CD14-positive monocyte (primary cell): ENCODE measurements at regions not wholly inside any gene's neighbourhood (a gene's known extent, or its start where the extent isn't known, plus 50 kb on each side); places are given as distances from the start of the nearest gene placed in this dataset.

Experiments
- DNase-seq, 3 donors: peaks; one replicate each; pipeline ENCODE4 v3.0.0-alpha.2; 2011 to 2022
- H2AFZ ChIP-seq: 2 replicates; pipeline ENCODE4 v1.6.0; 2012; ENCODE audit warnings: mild to moderate bottlenecking, low read depth, low read length, inconsistent platforms; ENCODE audit not compliant: insufficient read depth, poor library complexity, severe bottlenecking
- H3K27ac ChIP-seq, 2 donors: 1 replicate in 1 of 2; 2 replicates in 1 of 2; pipeline ENCODE4 v1.5.1; 2012 to 2013; ENCODE audit warnings: low read length in 2 of 2, control low read depth in 1 of 2, inconsistent platforms in 1 of 2, low read depth in 1 of 2, mild to moderate bottlenecking in 1 of 2
- H3K27me3 ChIP-seq, 2 donors: one replicate each; pipeline versions ENCODE4 v1.6.0 to v1.6.1; 2011 to 2013; ENCODE audit warnings: low read length in 2 of 2; ENCODE audit not compliant: control insufficient read depth in 2 of 2, insufficient read depth in 2 of 2
- H3K36me3 ChIP-seq, 2 donors: replicated peaks in 1 of 2; 1 replicate in 1 of 2; 2 replicates in 1 of 2; pipeline versions ENCODE4 v1.5.1 to v1.6.1; 2012 to 2013; ENCODE audit warnings: low read length in 2 of 2, control low read depth in 1 of 2, inconsistent platforms in 1 of 2, mild to moderate bottlenecking in 1 of 2; ENCODE audit not compliant: insufficient read depth in 2 of 2, control insufficient read depth in 1 of 2
- H3K4me1 ChIP-seq, 2 donors: 1 replicate in 1 of 2; 2 replicates in 1 of 2; pipeline versions ENCODE4 v1.5.1 to v1.6.1; 2012 to 2013; ENCODE audit warnings: low read length in 2 of 2, control low read depth in 1 of 2, inconsistent platforms in 1 of 2, mild to moderate bottlenecking in 1 of 2, moderate library complexity in 1 of 2; ENCODE audit not compliant: insufficient read depth in 2 of 2, control insufficient read depth in 1 of 2
- H3K4me2 ChIP-seq: replicated peaks from 2 replicates; pipeline ENCODE3; 2012; ENCODE audit warnings: low read length, moderate library complexity, mild to moderate bottlenecking; ENCODE audit not compliant: poor library complexity, severe bottlenecking; ENCODE audit errors: extremely low read depth
- H3K4me3 ChIP-seq, 3 experiments: fragments of 200-600 bp in 1 of 3; sonication (generic) in 1 of 3; replicated peaks in 1 of 3; 1 replicate in 2 of 3; 2 replicates in 1 of 3; pipeline ENCODE4 v1.5.1; 2011 to 2013; ENCODE audit warnings: low read length in 3 of 3, mild to moderate bottlenecking in 3 of 3, control low read depth in 2 of 3, low read depth in 2 of 3, inconsistent platforms in 1 of 3, moderate library complexity in 1 of 3
- H3K79me2 ChIP-seq: 2 replicates; pipeline ENCODE4 v1.6.0; 2012; ENCODE audit warnings: mild to moderate bottlenecking, control low read depth, inconsistent platforms, low read length, moderate library complexity; ENCODE audit not compliant: insufficient read depth
- H3K9ac ChIP-seq: 2 replicates; pipeline ENCODE4 v1.6.0; 2017; ENCODE audit warnings: low read length, mild to moderate bottlenecking; ENCODE audit not compliant: insufficient read depth, poor library complexity, severe bottlenecking
- H3K9me3 ChIP-seq, 2 donors: replicated peaks in 1 of 2; 1 replicate in 1 of 2; 2 replicates in 1 of 2; pipeline versions ENCODE4 v1.5.1 to v1.6.1; 2012 to 2013; ENCODE audit warnings: low read length in 2 of 2, control low read depth in 1 of 2; ENCODE audit not compliant: control insufficient read depth in 1 of 2, insufficient read depth in 1 of 2
- H4K20me1 ChIP-seq: 2 replicates; pipeline ENCODE4 v1.6.0; 2012; ENCODE audit warnings: mild to moderate bottlenecking, low read length, control low read depth, moderate library complexity; ENCODE audit not compliant: insufficient read depth
- H3K27ac Mint-ChIP-seq, 7 donors: one replicate each; pipeline ENCODE4 v1.8.0; 2020; ENCODE audit warnings: mild to moderate bottlenecking in 7 of 7, mixed read lengths in 7 of 7, moderate library complexity in 6 of 7, inconsistent platforms in 2 of 7
- H3K27me3 Mint-ChIP-seq, 3 donors: one replicate each; pipeline ENCODE4 v1.8.0; 2021 to 2022; ENCODE audit warnings: low read depth in 3 of 3, mild to moderate bottlenecking in 3 of 3, mixed read lengths in 3 of 3, moderate library complexity in 3 of 3, inconsistent platforms in 1 of 3
- H3K36me3 Mint-ChIP-seq, 2 donors: one replicate each; pipeline ENCODE4 v1.8.0; 2020; ENCODE audit warnings: mixed read lengths in 2 of 2, inconsistent platforms in 1 of 2, mild to moderate bottlenecking in 1 of 2
- H3K4me1 Mint-ChIP-seq: one replicate; pipeline ENCODE4 v1.8.0; 2020; ENCODE audit warnings: mild to moderate bottlenecking, mixed read lengths
- H3K4me3 Mint-ChIP-seq, 2 donors: one replicate each; pipeline ENCODE4 v1.8.0; 2020; ENCODE audit warnings: mild to moderate bottlenecking in 2 of 2, mixed read lengths in 2 of 2, moderate library complexity in 1 of 2
- H3K9me3 Mint-ChIP-seq, 7 donors: one replicate each; pipeline ENCODE4 v1.8.0; 2020 to 2022; ENCODE audit warnings: mixed read lengths in 7 of 7, mild to moderate bottlenecking in 6 of 7, moderate library complexity in 6 of 7, inconsistent platforms in 2 of 7
- CTCF ChIP-seq: fragments of 200-600 bp; IDR thresholded peaks from one replicate; pipeline ENCODE4 v1.8.0; 2022; ENCODE audit warnings: antibody characterized with exemption, mild to moderate bottlenecking
- WGBS: methylation state at CpG from one replicate; pipeline ENCODE4 v1.1.5; 2013; ENCODE audit warnings: missing lambda C conversion rate; ENCODE audit not compliant: insufficient coverage; 5-methylcytosine and 5-hydroxymethylcytosine counted together
- intact Hi-C, 2 donors: fragments of 100-400 bp; cut with micrococcal nuclease; formaldehyde crosslinking; loops; one replicate each; pipeline versions ENCODE4 v1.15.0 to v1.15.1; 2023

GRCh38 chr6:149212892-149213801 is 104.4 kb upstream of the TAB2 start:
- H3K4me3 Mint-ChIP-seq, result no peak overlapping the region
- Histone ChIP-seq H3K27ac (peak overlapping the region; percentile 12 to 18), H3K79me2 (no peaks in the 10 kb centered on the region), H3K36me3 (no peaks in the 10 kb centered on the region), H3K9ac (peak overlapping the region; percentile 6), H3K4me2 (peak overlapping the region; percentile 47), H3K4me3 (peak overlapping the region in 1 of 3 experiments; percentile 42), H4K20me1 (no peaks in the 10 kb centered on the region), H3K27me3 (no peaks in the 10 kb centered on the region), H2AFZ (peak overlapping the region; percentile 55), H3K4me1 (peaks cover 38 to 46% of the 10 kb centered on the region in 2 donors), H3K9me3 (no peaks in the 10 kb centered on the region)
- peaks cover 2 to 3% of the 10 kb centered on the region in 2 donors for H3K36me3 Mint-ChIP-seq
- intact Hi-C loops, result no loop called here
- peak; percentile 11 to 48 (median 23) for DNase-seq
- H3K9me3 Mint-ChIP-seq, result no peaks in the 10 kb centered on the region
- H3K27ac Mint-ChIP-seq, result no peak overlapping the region
- WGBS, result 9% methylated on average over 7 of the region's 9 CpGs
- TF ChIP-seq CTCF, result no peak
- peaks cover 0 to 1% (median 0%) of the 10 kb centered on the region in 3 donors for H3K27me3 Mint-ChIP-seq
- H3K4me1 Mint-ChIP-seq, result no peaks in the 10 kb centered on the region

- WGBS, result 76% methylated on average over 4 of the region's 4 CpGs
- no peaks in the 10 kb centered on the region for H4K20me1 ChIP-seq
- no peak for DNase-seq
- H3K4me2 ChIP-seq, result no peak overlapping the region
- no peaks in the 10 kb centered on the region for H3K27me3 ChIP-seq
- no peaks in the 10 kb centered on the region for H3K9me3 Mint-ChIP-seq
- TF ChIP-seq CTCF, result no peak
- no peak overlapping the region for H3K4me3 ChIP-seq
- no peaks in the 10 kb centered on the region for H3K79me2 ChIP-seq
- H3K27ac Mint-ChIP-seq, result no peak overlapping the region
- peaks cover 2% of the 10 kb centered on the region for H3K4me1 Mint-ChIP-seq
- no peak overlapping the region for H3K4me3 Mint-ChIP-seq
- H3K36me3 ChIP-seq, result no peaks in the 10 kb centered on the region
- peaks cover 0 to 1% (median 0%) of the 10 kb centered on the region in 3 donors for H3K27me3 Mint-ChIP-seq
- H3K27ac ChIP-seq, result no peak overlapping the region
- H3K9me3 ChIP-seq, result no peaks in the 10 kb centered on the region
- H2AFZ ChIP-seq, result no peak overlapping the region
- intact Hi-C loops, result no loop called here
- peaks cover 38 to 46% of the 10 kb centered on the region in 2 donors for H3K4me1 ChIP-seq
- H3K9ac ChIP-seq, result no peak overlapping the region
- peaks cover 2 to 3% of the 10 kb centered on the region in 2 donors for H3K36me3 Mint-ChIP-seq
Measured at GRCh38 chr6:149213829-149214228, 103.7 kb upstream of the TAB2 start.
